HepG2 (cell line): ENCODE measurements at regions not wholly inside any gene's neighbourhood (a gene's known extent, or its start where the extent isn't known, plus 50 kb on each side); places are given as distances from the start of the nearest gene placed in this dataset.

Experiments used
- ATAC-seq: fragments of 200-7000 bp; cut with Tn5 transposase; 3 replicates; pipeline ENCODE4 v1.9.1; 2020; ENCODE audit warnings: mild to moderate bottlenecking, moderate library complexity
- BruUV-seq: library from RNA; stranded (reverse); fragments of 400-500 nt; replicated peaks from 2 replicates; lab custom pipeline; 2021; lab: Mats Ljungman, UMichigan
- CTCF ChIA-PET: fragments of 300-600 bp; formaldehyde crosslinking; extraction: SDS; loops from one replicate; lab custom pipeline; 2021; ENCODE audit warnings: low total read pairs, inconsistent platforms, low intra/inter-chr PET ratio; lab: Yijun Ruan, JAX
- POLR2A ChIA-PET: fragments of 350-600 bp; sonication (Branson Sonifier 250); formaldehyde crosslinking; loops from one replicate; lab custom pipeline; 2020; ENCODE audit warnings: antibody characterized with exemption, inconsistent platforms; lab: Yijun Ruan, JAX
- DNase-seq: peaks from one replicate; pipeline ENCODE4 v3.0.0-alpha.2; 2015; ENCODE audit warnings: low spot score
- FAIRE-seq: peaks from 3 replicates; lab custom pipeline; 2011; peaks lifted over from hg19 to GRCh38; lab: Jason Lieb, UNC
- H2AFZ ChIP-seq: one replicate; pipeline ENCODE4 v1.6.1; 2011; ENCODE audit warnings: low read length, inconsistent platforms
- H3K27ac ChIP-seq: fragments of 300-600 bp; 3 replicates; pipeline ENCODE4 v1.8.0; 2011; ENCODE audit warnings: mixed run types, mild to moderate bottlenecking, mixed read lengths, low read length, inconsistent platforms; ENCODE audit not compliant: insufficient read depth; ENCODE audit errors: extremely low read length
- H3K27me3 ChIP-seq, 2 experiments: fragments of 200-600 bp in 1 of 2; 2 replicates in 1 of 2; 3 replicates in 1 of 2; pipeline versions ENCODE4 v1.6.0 to v1.8.0; 2011; ENCODE audit warnings: low read length in 2 of 2, mild to moderate bottlenecking in 2 of 2, moderate library complexity in 2 of 2, inconsistent platforms in 1 of 2; ENCODE audit not compliant: insufficient read depth in 2 of 2, control insufficient read depth in 1 of 2
- H3K36me3 ChIP-seq, 2 experiments: fragments of 200-600 bp in 1 of 2; replicated peaks in 1 of 2; 2 replicates in 1 of 2; 3 replicates in 1 of 2; pipeline versions ENCODE4 v1.5.1 to v1.8.0; 2011; ENCODE audit warnings: low read length in 2 of 2, inconsistent platforms in 1 of 2; ENCODE audit not compliant: insufficient read depth in 2 of 2, control insufficient read depth in 1 of 2
- H3K4me1 ChIP-seq: 2 replicates; pipeline ENCODE4 v1.5.1; 2012; ENCODE audit warnings: low read length, inconsistent platforms; ENCODE audit not compliant: insufficient read depth
- H3K4me2 ChIP-seq: 2 replicates; pipeline ENCODE4 v1.6.0; 2011; ENCODE audit warnings: low read depth, low read length, inconsistent platforms
- H3K4me3 ChIP-seq, 3 experiments: fragments of 200-600 bp in 1 of 3; sonication (generic), shearing (Covaris generic) in 1 of 3; replicated peaks in 1 of 3; 2 replicates each; pipeline ENCODE4 v1.5.1; 2011 to 2016; ENCODE audit warnings: low read length in 3 of 3, inconsistent platforms in 2 of 3, low read depth in 2 of 3, mild to moderate bottlenecking in 2 of 3, control low read depth in 1 of 3, mixed read lengths in 1 of 3; ENCODE audit not compliant: insufficient read depth in 1 of 3
- H3K79me2 ChIP-seq: one replicate; pipeline ENCODE4 v1.6.1; 2011; ENCODE audit warnings: low read length, inconsistent platforms; ENCODE audit not compliant: insufficient read depth
- H3K9ac ChIP-seq: 2 replicates; pipeline ENCODE4 v1.6.0; 2011; ENCODE audit warnings: mild to moderate bottlenecking, low read depth, low read length, inconsistent platforms; ENCODE audit not compliant: insufficient read depth
- H3K9me3 ChIP-seq: 2 replicates; pipeline ENCODE4 v1.5.1; 2012; ENCODE audit warnings: mild to moderate bottlenecking, low read length
- H4K20me1 ChIP-seq: 2 replicates; pipeline ENCODE4 v1.6.0; 2011; ENCODE audit warnings: inconsistent platforms, mild to moderate bottlenecking, low read length, moderate library complexity; ENCODE audit not compliant: insufficient read depth
- BORCS8-MEF2B ChIP-seq: sonication (generic); formaldehyde crosslinking; IDR thresholded peaks from 2 replicates; pipeline ENCODE4 v1.8.0; 2022; ENCODE audit warnings: mild to moderate bottlenecking, missing genetic modification reagents
- CHCHD3 ChIP-seq: sonication (generic); formaldehyde crosslinking; IDR thresholded peaks from 2 replicates; pipeline ENCODE4 v1.8.0; 2022; ENCODE audit warnings: mild to moderate bottlenecking, missing genetic modification reagents, moderate library complexity
- CREB1 ChIP-seq, 2 experiments: fragments of 450-650 bp in 1 of 2; IDR thresholded peaks; 2 replicates each; pipeline ENCODE4 v1.6.1; 2016 to 2017; ENCODE audit warnings: control low read depth in 1 of 2, mild to moderate bottlenecking in 1 of 2, missing compliant biosample characterization in 1 of 2, missing genetic modification characterization in 1 of 2
- KLF13 ChIP-seq: sonication (generic); formaldehyde crosslinking; IDR thresholded peaks from 2 replicates; pipeline ENCODE4 v1.4.0; 2020; ENCODE audit warnings: mild to moderate bottlenecking, missing genetic modification reagents
- MED13 ChIP-seq: sonication (generic); formaldehyde crosslinking; IDR thresholded peaks from 2 replicates; pipeline ENCODE4 v1.5.0; 2020; ENCODE audit warnings: missing genetic modification reagents
- NPAS2 ChIP-seq: sonication (generic); formaldehyde crosslinking; IDR thresholded peaks from 2 replicates; pipeline ENCODE4 v1.8.0; 2022; ENCODE audit warnings: mild to moderate bottlenecking, missing genetic modification reagents, borderline replicate concordance
- TAF1 ChIP-seq: sonication (generic); formaldehyde crosslinking; IDR thresholded peaks from 2 replicates; pipeline ENCODE4 v1.4.0; 2020; ENCODE audit warnings: missing genetic modification reagents
- TOPORS ChIP-seq: sonication (generic); formaldehyde crosslinking; IDR thresholded peaks from 2 replicates; pipeline ENCODE4 v1.8.0; 2023; ENCODE audit warnings: mild to moderate bottlenecking, missing genetic modification reagents
- ZFX ChIP-seq: sonication (generic); formaldehyde crosslinking; IDR thresholded peaks from 2 replicates; pipeline ENCODE4 v1.4.0; 2020; ENCODE audit warnings: mild to moderate bottlenecking, low read depth, missing genetic modification reagents, moderate library complexity
- ZNF18 ChIP-seq: sonication (generic); formaldehyde crosslinking; IDR thresholded peaks from 2 replicates; pipeline ENCODE4 v1.8.0; 2022; ENCODE audit warnings: mild to moderate bottlenecking, missing genetic modification reagents; ENCODE audit not compliant: insufficient replicate concordance
- ZNF224 ChIP-seq: sonication (generic); formaldehyde crosslinking; IDR thresholded peaks from 2 replicates; pipeline ENCODE4 v1.5.0; 2020; ENCODE audit warnings: mild to moderate bottlenecking, missing genetic modification reagents
- ZNF251 ChIP-seq: sonication (generic); formaldehyde crosslinking; IDR thresholded peaks from 2 replicates; pipeline ENCODE4 v1.9.0; 2021; ENCODE audit warnings: mild to moderate bottlenecking, missing genetic modification reagents
- ZNF30 ChIP-seq: sonication (generic); formaldehyde crosslinking; IDR thresholded peaks from 2 replicates; pipeline ENCODE4 v1.5.0; 2020; ENCODE audit warnings: mild to moderate bottlenecking, missing genetic modification reagents
- ZNF350 ChIP-seq: sonication (generic); formaldehyde crosslinking; IDR thresholded peaks from 2 replicates; pipeline ENCODE4 v1.4.0; 2020; ENCODE audit warnings: mild to moderate bottlenecking, low read depth, missing genetic modification reagents, borderline replicate concordance
- ZNF563 ChIP-seq: sonication (generic); formaldehyde crosslinking; IDR thresholded peaks from 2 replicates; pipeline ENCODE4 v1.8.0; 2022; ENCODE audit warnings: mild to moderate bottlenecking, moderate library complexity, missing genetic modification reagents
- ZNF564 ChIP-seq: sonication (generic); formaldehyde crosslinking; IDR thresholded peaks from 2 replicates; pipeline ENCODE4 v1.8.1; 2023; ENCODE audit warnings: mild to moderate bottlenecking, missing genetic modification reagents
- ZNF597 ChIP-seq: sonication (generic); formaldehyde crosslinking; IDR thresholded peaks from 2 replicates; pipeline ENCODE4 v1.5.0; 2020; ENCODE audit warnings: missing genetic modification reagents
- ZNF646 ChIP-seq: sonication (generic); formaldehyde crosslinking; IDR thresholded peaks from 2 replicates; pipeline ENCODE4 v1.9.0; 2021; ENCODE audit warnings: mild to moderate bottlenecking, missing genetic modification reagents
- WGBS: methylation state at CpG from one replicate; pipeline ENCODE4 v1.1.6; 2017; ENCODE audit warnings: low lambda C conversion rate; 5-methylcytosine and 5-hydroxymethylcytosine counted together
- in situ Hi-C: cut with HindIII; loops from 2 replicates; pipeline ENCODE4 v1.10.0; 2017; ENCODE audit warnings: low pct_unique_long_range_greater_than_20kb; ENCODE audit not compliant: extremely low pct_ligation_motif_present
- intact Hi-C: fragments of 100-400 bp; cut with micrococcal nuclease; formaldehyde crosslinking; loops from one replicate; pipeline ENCODE4 v1.10.0; 2022; ENCODE audit not compliant: unreplicated experiment

- Histone ChIP-seq H4K20me1 (no peaks in the 10 kb centered on the region), H3K27me3 (no peaks in the 10 kb centered on the region), H3K4me2 (no peak overlapping the region), H3K4me1 (no peaks in the 10 kb centered on the region), H3K36me3 (no peaks in the 10 kb centered on the region), H3K9ac (no peak overlapping the region), H3K9me3 (peaks cover 43% of the 10 kb centered on the region), H3K27ac (no peak overlapping the region), H2AFZ (no peak overlapping the region), H3K4me3 (no peak overlapping the region), H3K79me2 (no peaks in the 10 kb centered on the region)
- DNase-seq (no peak), ATAC-seq (no peak), FAIRE-seq (no peak)
- in situ Hi-C loops (no loop called here), intact Hi-C loops (no loop called here)
- BruUV-seq = no TSS peak
- ChIA-PET POLR2A (no interaction called here), CTCF (no interaction called here)
- 0% methylated on average over 1 of the region's 1 CpG for WGBS
- TF ChIP-seq BORCS8-MEF2B (CRISPR knock-in tag) = no peak
- TF ChIP-seq ZNF251 (CRISPR knock-in tag) = no peak
- TF ChIP-seq KLF13 (CRISPR knock-in tag) = no peak
- no peak for TF ChIP-seq ZNF597
- no peak for TF ChIP-seq TAF1 (CRISPR knock-in tag)
- no peak for TF ChIP-seq CREB1 (IDR thresholded peaks at IDR 0.05)
- no peak for TF ChIP-seq CREB1 (CRISPR knock-in tag; IDR thresholded peaks at IDR 0.05)
- TF ChIP-seq CHCHD3 (CRISPR knock-in tag) = no peak
- no peak for TF ChIP-seq MED13
- no peak for TF ChIP-seq ZNF18
- TF ChIP-seq ZNF563 = no peak
- no peak for TF ChIP-seq NPAS2 (CRISPR knock-in tag)
- no peak for TF ChIP-seq ZNF646 (CRISPR knock-in tag)
- no peak for TF ChIP-seq ZNF30 (CRISPR knock-in tag)
- TF ChIP-seq ZFX = no peak
- TF ChIP-seq ZNF224 = no peak
- no peak for TF ChIP-seq TOPORS
- no peak for TF ChIP-seq ZNF350 (CRISPR knock-in tag)
- no peak for TF ChIP-seq ZNF564 (CRISPR knock-in tag)
Measured at GRCh38 chr14:45679853-45680252, 426.9 kb upstream of the MIS18BP1 start.
